RWPE2 (cell line): ENCODE measurements at regions not wholly inside any gene's neighbourhood (a gene's known extent, or its start where the extent isn't known, plus 50 kb on each side); places are given as distances from the start of the nearest gene placed in this dataset.

ENCODE experiments used
- ATAC-seq: fragments of 200-7000 bp; cut with Tn5 transposase; 3 replicates; pipeline ENCODE4 v1.9.1; 2021; ENCODE audit warnings: low read depth
- DNase-seq: peaks from one replicate; pipeline ENCODE4 v3.0.0-alpha.2; 2020; ENCODE audit warnings: low spot score
- H3K27ac ChIP-seq: fragments of 450-650 bp; 2 replicates; pipeline ENCODE4 v1.5.1; 2017; ENCODE audit warnings: mild to moderate bottlenecking; ENCODE audit not compliant: poor library complexity, severe bottlenecking
- H3K27me3 ChIP-seq: fragments of 250-450 bp; sonication (Bioruptor Pico); 2 replicates; pipeline ENCODE4 v1.5.1; 2021; ENCODE audit warnings: mild to moderate bottlenecking, moderate library complexity; ENCODE audit not compliant: insufficient read depth, poor library complexity, severe bottlenecking
- H3K36me3 ChIP-seq: fragments of 250-450 bp; sonication (Bioruptor Pico); 2 replicates; pipeline ENCODE4 v1.5.1; 2020; ENCODE audit warnings: low read depth, mild to moderate bottlenecking, moderate library complexity
- H3K4me1 ChIP-seq: fragments of 250-450 bp; sonication (Bioruptor Pico); 2 replicates; pipeline ENCODE4 v1.5.1; 2021; ENCODE audit warnings: mild to moderate bottlenecking, moderate library complexity; ENCODE audit not compliant: insufficient read depth, poor library complexity, severe bottlenecking
- H3K4me3 ChIP-seq: fragments of 250-450 bp; sonication (Bioruptor Pico); 2 replicates; pipeline ENCODE4 v1.5.1; 2021; ENCODE audit warnings: mild to moderate bottlenecking, moderate library complexity; ENCODE audit not compliant: severe bottlenecking
- H3K9me3 ChIP-seq: fragments of 250-450 bp; sonication (Bioruptor Pico); 2 replicates; pipeline ENCODE4 v1.5.1; 2021; ENCODE audit warnings: mild to moderate bottlenecking, moderate library complexity; ENCODE audit not compliant: severe bottlenecking
- TF ChIP-seq, protein P1 (sequence below): fragments of 450-650 bp; IDR thresholded peaks from one replicate; pipeline ENCODE4 v1.5.1; 2017; ENCODE audit warnings: mild to moderate bottlenecking, moderate library complexity; ENCODE audit not compliant: poor library complexity, severe bottlenecking

DNA sequence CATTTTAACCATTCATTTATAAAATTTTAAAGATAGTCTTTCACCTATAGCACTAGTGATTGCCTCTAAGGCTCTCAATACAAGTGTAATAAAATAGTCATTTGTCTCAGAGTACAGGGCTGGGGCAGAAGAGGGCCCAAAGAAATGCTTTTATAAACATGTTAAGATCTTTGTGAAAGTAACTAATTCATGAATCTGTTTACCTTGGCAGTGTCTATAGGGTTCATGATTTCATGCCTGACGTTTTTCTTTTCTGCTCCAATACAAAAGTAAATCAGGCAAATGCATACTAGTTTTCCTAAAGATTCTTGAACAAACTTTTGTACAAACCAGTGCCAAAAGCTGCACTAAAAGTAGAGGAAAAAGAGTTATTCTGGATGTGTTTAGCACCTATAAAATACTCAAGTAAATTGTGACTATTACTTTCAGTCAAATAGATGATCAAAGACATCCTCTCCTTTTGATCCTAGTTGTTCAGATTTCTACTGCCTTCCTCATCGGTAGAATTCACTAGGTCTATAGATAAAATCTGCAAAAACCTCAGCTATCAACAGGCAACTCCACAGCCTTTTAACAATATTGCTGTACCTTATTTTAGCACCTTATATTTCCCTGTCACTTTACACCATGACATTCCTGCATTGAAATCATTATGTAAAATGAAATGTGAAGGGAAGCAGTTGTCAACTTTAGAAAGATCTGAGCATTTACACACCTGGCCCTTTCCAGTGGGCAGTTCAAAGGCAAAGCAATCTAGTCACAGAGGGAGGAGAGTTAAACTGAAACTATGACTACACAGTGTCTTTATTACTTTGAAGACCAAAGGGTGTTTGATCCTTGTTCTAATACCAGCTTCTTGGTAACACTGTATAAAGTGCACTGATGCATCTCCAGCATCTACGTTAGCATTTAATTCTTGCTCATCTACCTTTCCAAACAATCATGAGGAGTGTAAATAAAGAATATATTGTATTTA lies 100.0 kb upstream of the MED13 start:
- DNase-seq = no peak
- Histone ChIP-seq H3K4me1 (no peaks in the 10 kb centered on the region), H3K4me3 (no peak overlapping the region), H3K27me3 (no peaks in the 10 kb centered on the region), H3K36me3 (no peaks in the 10 kb centered on the region), H3K27ac (no peak overlapping the region), H3K9me3 (no peaks in the 10 kb centered on the region)
- no peak for ATAC-seq
- TF ChIP-seq, protein P1, sequence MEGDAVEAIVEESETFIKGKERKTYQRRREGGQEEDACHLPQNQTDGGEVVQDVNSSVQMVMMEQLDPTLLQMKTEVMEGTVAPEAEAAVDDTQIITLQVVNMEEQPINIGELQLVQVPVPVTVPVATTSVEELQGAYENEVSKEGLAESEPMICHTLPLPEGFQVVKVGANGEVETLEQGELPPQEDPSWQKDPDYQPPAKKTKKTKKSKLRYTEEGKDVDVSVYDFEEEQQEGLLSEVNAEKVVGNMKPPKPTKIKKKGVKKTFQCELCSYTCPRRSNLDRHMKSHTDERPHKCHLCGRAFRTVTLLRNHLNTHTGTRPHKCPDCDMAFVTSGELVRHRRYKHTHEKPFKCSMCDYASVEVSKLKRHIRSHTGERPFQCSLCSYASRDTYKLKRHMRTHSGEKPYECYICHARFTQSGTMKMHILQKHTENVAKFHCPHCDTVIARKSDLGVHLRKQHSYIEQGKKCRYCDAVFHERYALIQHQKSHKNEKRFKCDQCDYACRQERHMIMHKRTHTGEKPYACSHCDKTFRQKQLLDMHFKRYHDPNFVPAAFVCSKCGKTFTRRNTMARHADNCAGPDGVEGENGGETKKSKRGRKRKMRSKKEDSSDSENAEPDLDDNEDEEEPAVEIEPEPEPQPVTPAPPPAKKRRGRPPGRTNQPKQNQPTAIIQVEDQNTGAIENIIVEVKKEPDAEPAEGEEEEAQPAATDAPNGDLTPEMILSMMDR = no peak

DNA sequence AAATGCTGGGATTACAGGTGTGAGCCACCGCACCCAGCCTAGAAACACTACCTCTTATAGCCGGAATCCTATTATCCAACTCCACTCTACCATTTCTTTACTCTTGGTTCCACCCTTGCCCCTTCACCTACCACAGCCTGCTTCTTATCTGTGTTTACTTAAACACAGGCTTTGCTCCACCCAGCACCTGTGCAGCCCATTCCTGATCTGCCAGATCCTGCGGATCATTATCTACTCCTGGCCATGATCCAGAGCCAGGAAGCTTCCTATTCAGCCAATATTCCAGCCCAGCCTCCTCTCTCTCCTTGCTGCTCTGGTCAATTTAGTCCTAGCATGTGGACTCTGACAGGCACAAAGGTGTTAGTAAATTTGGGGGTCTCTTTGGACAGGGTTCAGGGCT lies 98.8 kb upstream of the MED13 start:
- no peak overlapping the region for H3K27ac ChIP-seq
- no peaks in the 10 kb centered on the region for H3K27me3 ChIP-seq
- no peaks in the 10 kb centered on the region for H3K36me3 ChIP-seq
- ATAC-seq = no peak
- no peaks in the 10 kb centered on the region for H3K4me1 ChIP-seq
- DNase-seq = no peak
- H3K9me3 ChIP-seq = no peaks in the 10 kb centered on the region
- no peak overlapping the region for H3K4me3 ChIP-seq
- TF ChIP-seq, protein P1 = no peak

DNA sequence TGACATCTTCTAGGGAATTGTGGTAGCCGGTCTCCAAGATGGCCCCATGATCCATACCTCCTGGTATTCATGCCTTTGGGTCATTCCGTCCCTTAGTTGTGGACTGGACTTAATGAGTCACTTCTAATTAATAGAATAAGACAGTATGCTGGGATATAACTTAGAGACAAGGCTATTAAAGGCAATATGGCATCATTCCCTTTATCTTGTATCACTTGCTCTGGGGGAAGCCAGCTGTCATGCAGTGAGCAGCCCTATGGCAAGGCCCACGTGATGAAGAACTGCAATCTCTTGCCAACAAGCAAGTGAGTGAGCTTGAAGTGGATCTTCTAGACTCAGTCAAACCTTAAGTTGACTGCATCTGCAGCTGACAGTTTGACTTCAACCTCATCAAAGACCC lies 97.8 kb upstream of the MED13 start:
- no peaks in the 10 kb centered on the region for H3K4me1 ChIP-seq
- ATAC-seq = no peak
- H3K9me3 ChIP-seq = no peaks in the 10 kb centered on the region
- no peaks in the 10 kb centered on the region for H3K27me3 ChIP-seq
- H3K27ac ChIP-seq = no peak overlapping the region
- H3K36me3 ChIP-seq = no peaks in the 10 kb centered on the region
- H3K4me3 ChIP-seq = no peak overlapping the region
- DNase-seq = no peak
- TF ChIP-seq, protein P1 = no peak

DNA sequence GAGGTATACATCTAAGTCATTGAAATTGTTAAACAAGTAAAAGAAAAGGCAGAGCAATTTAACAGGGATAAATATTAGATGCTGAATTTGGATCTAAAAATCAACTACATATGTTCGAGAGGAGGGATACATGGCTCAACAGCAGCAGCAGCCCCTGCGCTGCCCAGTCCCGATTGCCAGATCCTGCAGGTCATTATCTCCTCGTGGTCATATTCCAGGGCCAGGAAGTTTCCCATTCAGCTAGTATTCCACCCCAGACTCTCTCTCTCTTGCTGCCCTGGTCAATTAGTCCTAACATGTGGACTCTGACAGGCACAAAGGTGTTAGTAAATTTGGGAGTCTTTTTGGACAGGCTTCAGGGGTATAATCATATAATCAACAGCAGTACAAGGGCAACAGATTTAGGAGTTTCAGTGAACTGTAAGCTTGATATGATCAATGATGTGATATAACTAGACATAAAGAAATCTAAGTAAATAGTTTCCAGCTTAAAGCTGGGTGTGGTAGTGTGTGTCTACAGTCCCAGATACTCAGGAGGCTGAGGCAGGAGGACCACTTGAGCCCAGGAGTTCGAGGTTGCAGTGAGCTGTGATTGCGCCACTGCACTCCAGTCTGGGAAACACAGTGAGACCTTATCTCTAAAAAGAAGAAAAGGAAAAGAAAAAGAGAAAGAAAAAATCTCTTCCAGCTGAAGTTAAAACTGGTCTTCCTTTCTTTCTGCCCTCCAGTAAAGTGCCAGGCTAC lies 96.5 kb upstream of the MED13 start:
- DNase-seq = no peak
- H3K27ac ChIP-seq = no peak overlapping the region
- H3K36me3 ChIP-seq = no peaks in the 10 kb centered on the region
- H3K4me1 ChIP-seq = no peaks in the 10 kb centered on the region
- no peak overlapping the region for H3K4me3 ChIP-seq
- ATAC-seq = no peak
- TF ChIP-seq, protein P1 = no peak
- H3K27me3 ChIP-seq = no peaks in the 10 kb centered on the region
- H3K9me3 ChIP-seq = no peaks in the 10 kb centered on the region
